Esophagus muscularis mucosa (tissue), 3 donors: ENCODE measurements at regions not wholly inside any gene's neighbourhood (a gene's known extent, or its start where the extent isn't known, plus 50 kb on each side); places are given as distances from the start of the nearest gene placed in this dataset.

Experiments used
- EP300 ChIP-seq: sonication (generic); formaldehyde crosslinking; IDR thresholded peaks from one replicate; pipeline ENCODE4 v1.6.1; 2017; ENCODE audit warnings: antibody characterized with exemption
- TF ChIP-seq, protein P1 (sequence below), 3 experiments: fragments of 200-600 bp in 2 of 3; fragments of 450-650 bp in 1 of 3; sonication (generic) in 2 of 3; IDR thresholded peaks; one replicate each; pipeline ENCODE4 v1.5.1; 2017 to 2019; ENCODE audit warnings: antibody characterized with exemption in 3 of 3, mild to moderate bottlenecking in 2 of 3, moderate library complexity in 1 of 3

DNA sequence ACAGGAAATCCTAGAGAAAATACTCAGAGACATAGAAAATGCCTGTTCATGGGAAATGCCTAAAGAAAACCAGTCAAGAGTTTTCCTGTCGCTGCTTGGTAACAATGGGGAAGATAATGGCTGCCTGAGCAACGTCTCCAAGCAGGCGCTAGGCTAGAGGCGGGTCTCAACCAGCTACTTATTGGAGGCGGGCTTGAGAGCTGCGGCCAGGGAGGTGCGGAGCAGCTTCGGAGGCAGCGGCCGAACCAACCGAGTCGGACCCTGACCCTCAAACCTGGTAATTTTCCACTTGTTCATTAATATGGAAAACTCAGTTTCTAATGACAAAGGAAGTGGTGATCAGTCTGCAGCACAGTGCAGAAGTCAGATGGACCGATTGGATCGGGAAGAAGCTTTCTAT, 173.1 kb downstream of the DTWD1 start:
- TF ChIP-seq EP300, result no peak
- TF ChIP-seq, protein P1, sequence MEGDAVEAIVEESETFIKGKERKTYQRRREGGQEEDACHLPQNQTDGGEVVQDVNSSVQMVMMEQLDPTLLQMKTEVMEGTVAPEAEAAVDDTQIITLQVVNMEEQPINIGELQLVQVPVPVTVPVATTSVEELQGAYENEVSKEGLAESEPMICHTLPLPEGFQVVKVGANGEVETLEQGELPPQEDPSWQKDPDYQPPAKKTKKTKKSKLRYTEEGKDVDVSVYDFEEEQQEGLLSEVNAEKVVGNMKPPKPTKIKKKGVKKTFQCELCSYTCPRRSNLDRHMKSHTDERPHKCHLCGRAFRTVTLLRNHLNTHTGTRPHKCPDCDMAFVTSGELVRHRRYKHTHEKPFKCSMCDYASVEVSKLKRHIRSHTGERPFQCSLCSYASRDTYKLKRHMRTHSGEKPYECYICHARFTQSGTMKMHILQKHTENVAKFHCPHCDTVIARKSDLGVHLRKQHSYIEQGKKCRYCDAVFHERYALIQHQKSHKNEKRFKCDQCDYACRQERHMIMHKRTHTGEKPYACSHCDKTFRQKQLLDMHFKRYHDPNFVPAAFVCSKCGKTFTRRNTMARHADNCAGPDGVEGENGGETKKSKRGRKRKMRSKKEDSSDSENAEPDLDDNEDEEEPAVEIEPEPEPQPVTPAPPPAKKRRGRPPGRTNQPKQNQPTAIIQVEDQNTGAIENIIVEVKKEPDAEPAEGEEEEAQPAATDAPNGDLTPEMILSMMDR (IDR thresholded peaks at IDR 0.05), result no peak
